GM18502 (cell line): ENCODE measurements at regions not wholly inside any gene's neighbourhood (a gene's known extent, or its start where the extent isn't known, plus 50 kb on each side); places are given as distances from the start of the nearest gene placed in this dataset.

Source experiments
- ATAC-seq: cut with Tn5 transposase; IDR thresholded peaks from one replicate; pipeline ENCODE4 v1.9.1; 2021; ENCODE audit warnings: mild to moderate bottlenecking; ENCODE audit not compliant: unreplicated experiment, poor library complexity

DNA sequence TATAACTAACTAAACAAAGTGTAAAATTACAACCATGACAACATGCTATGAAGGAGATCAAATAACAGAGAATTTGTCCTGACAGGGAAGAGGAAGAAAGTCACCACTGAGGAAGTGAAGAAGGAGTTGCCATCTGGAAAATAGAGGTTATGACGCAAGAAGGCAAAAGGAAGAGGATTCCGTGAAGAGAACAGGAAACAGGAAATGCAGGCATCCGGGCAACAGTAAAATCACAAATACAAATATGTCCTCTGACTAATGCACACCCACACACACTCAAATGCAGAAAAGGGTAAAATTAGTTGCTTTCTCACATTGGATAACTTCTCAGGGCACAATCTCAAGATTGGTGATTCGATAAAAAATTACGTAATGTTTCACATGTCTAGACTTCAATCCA lies 278.4 kb downstream of the TMX3 start:
- ATAC-seq: no peak

DNA sequence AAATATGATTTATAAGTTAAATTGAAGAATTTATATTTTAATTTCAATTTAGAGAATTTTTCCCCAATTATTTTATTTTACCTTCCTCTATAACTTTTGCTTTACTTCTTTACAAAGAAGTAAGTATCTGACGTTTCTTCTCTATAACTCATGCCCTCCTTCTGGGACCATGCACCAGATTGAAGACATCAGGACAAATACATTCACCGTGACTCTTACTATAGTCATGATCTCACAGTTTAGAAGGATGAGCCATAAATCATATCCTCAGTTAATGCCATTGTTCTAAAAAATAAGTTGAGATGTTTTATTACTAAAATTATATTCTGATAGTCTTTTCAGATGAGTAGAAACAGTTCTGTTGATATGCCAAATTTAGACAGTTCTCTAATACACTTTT lies 279.3 kb downstream of the TMX3 start:
- no peak for ATAC-seq

DNA sequence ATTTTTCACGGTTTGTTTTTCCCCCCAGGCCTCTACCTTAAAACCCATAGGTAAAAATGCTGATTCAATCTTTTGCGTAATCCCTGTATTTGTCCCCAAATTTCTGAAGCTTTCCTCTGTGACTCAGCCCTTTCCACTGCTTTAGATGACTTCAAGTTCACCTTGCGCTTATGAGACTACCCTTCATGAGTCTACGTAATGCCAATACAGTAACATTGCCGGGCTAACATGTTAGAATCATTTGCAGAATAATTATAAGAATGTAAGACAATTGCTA lies 283.0 kb downstream of the TMX3 start:
- ATAC-seq: no peak

DNA sequence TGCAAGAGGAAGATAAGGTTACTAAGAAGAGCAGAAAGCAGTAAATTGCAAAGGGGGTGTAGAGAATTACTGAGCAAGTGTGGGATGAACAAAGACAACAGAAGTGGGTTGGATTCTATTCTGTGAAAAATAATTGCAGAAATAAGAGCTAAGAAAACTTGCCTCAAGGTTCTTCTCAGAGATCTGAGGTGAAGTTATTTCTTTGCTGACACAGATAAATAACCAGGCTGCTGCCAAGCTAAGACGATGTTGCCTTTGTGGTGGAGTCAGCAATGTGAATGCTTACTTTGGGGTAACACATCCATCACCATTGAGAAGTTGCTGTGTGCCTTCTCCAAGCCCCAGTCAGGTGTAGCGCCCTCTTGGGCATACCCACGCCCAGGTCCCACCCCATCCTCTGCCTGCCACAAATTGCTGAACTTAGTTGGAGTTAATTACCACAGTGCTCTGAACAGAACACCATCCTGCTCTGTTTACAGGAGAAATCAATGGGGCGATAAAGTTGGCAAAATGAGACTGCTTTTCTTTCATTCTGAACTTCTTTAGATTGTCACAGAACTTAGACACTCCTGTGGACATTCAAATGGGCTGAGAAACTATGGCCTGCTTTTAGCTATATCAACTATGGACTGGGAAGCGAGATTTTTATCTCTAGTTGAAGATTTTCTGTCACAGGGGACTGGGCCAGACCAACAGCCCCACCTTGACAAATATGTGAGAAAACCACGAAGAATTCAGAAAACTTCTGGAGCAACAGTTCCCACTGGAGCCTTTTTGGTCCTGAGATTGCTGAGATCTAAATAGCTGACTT lies 283.6 kb downstream of the TMX3 start:
- ATAC-seq: no peak

DNA sequence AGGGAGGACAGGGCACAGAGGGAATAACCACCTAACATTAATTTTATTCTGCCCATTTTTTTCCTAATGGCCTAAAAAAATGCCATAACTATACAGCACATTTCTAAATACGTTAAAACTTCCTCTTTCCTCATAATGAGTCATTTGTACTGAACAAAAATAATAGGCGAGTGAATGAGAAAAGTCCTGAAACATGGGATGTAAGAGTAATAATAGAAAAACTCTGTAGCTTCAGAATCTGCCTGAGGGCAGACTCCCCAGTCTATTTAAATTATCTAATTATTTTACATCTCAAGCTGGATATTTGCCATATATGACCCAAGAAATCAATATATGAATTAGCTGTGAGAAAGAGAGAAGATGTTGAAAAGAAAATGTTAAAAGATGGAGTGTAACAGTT lies 285.1 kb downstream of the TMX3 start:
- no peak for ATAC-seq

DNA sequence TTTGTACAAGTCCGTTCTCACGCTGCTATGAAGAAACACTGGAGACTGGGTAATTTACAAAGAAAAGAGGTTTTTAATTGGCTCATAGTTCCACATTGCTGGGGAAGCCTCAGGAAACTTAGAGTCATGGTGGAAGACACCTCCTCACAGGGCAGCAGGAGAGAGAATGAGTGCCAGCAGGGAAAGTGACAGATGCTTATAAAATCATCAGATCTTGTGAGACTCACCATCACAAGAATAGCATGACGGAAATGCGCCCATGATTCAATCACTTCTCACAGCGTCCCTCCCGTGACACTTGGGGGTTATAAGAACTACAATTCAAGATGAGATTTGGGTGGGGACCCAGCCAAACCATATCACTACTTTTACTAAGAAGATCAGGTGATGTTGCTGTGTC lies 285.8 kb downstream of the TMX3 start:
- ATAC-seq: no peak

DNA sequence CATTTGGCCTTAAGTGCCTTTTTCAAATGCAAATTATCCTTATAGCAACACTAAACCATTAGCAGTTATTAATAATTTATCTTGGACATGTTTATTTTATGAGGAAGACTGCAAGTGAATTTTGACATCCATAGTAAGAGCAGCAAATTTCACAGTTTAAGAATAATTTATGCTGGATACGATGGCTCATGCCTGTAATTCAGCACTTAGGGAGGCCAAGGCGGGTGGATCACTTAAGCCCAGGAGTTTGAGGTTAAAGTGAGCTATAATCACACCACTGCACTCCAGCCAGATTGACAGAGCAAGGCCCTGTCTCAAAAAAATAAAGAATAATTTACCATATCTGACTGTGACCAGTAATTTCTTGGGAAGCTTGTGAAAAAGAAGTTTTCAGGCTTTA lies 286.2 kb downstream of the TMX3 start:
- no peak for ATAC-seq

DNA sequence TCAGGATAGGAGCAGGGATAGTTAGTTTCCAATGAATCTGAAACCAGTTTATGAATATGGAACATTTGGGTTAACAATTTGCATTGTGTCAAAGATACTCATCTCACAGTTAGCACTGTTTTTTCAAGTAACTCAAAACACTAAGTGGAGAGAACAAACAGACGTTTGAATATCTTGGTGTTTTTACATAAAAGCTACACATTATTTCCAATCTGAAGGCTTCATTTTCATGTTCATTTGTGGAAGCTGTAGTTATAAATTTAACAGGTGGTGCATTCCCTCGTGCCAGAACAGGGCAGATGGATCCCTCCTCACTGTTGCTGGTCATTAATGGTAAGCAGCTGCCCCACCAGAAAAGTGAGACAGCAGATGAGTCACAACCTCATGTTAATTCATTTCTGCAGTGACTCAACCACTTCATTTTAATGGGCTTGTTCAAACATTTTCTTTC lies 286.9 kb downstream of the TMX3 start:
- ATAC-seq: no peak

DNA sequence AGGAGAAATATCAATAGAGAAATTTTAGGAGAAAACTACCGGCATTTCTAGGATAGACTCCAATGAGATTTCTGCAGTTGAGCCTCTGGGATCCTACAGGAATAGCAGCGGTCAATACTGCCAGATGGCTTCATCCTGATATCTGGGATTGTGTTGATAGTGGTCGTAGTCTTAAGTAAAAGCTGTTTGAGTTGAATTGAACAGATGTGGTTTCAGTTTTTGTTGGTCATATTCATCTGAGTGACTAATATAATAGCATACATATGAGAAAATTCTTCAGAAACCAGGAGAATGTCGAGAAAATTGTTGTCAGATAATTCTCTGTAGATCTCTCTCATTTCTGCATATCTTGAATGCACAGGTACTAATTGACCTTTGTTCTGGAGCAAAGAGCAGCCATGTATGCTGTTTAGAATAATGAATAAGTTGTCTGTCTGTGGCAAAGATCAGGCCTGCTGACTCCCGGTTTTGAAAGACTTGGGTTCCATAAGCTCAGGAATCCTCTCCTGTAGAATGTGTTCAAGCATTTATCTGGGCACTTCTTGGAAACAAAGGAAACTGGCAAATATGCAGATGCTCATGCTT lies 288.1 kb downstream of the TMX3 start:
- ATAC-seq: no peak

DNA sequence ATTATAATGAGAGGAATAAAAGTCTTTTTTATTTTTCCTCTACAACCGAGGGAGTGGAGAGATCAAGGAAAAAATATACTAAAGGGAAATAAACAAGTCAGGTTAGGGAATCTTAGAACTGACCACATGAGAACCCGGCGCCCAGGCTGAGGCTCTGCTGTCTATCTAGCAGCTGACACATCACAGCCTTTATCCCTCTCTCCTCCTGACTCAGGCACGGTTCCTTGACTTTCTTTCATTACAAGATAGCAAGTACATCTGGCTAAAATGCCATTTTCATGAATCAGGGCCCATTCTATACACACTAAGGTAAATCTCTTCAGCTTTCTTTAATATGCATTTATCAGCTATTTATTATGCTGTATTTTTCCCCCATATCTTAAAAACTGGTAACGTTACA lies 296.0 kb downstream of the TMX3 start:
- no peak for ATAC-seq

DNA sequence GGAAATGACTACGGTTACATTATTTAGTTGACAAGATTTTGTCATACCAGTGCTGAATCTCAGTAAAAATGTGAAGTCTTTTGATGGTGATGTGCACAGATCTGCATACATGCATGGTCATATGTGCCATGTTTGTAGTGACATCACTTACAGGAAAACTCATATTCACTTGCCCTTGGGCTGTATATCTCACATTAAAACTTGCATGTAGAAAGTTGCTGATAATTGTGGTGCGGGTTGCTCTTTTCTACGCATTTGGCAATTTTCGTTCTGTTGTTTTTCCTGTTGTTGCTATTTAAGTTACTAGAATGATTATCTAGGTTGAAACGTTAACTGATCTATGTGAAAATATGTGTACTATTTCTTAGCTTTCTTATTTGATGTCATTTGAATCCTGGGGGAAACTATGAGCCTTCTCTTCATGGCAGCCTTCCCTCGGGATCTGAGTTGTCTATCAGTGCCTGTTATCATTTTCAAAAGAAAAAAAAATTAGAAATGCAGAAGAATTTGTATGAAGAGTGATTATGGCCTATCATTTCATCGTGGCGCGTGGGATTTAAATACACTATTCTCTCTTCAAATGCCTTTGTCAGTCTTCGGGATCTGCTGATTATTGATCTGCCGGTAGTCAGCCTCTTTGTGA lies 296.6 kb downstream of the TMX3 start:
- ATAC-seq: no peak

DNA sequence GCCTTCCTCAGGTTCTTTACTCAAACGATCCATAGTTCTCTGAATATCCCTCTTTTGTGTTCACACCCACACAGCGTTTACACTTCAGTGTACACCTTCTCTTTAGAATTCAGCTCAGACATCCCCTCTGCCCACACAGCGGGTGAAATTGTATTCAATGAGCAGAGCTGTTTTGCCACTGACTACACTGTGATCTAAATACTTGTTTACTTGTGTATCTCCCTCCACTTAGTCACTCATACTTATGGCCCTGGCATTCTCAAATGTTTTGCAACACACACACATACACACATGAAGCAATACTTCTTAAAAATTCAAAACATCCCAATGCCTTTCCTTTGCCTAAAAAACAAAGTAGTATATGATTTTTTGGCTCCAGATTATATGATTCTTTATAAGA lies 297.1 kb downstream of the TMX3 start:
- no peak for ATAC-seq

DNA sequence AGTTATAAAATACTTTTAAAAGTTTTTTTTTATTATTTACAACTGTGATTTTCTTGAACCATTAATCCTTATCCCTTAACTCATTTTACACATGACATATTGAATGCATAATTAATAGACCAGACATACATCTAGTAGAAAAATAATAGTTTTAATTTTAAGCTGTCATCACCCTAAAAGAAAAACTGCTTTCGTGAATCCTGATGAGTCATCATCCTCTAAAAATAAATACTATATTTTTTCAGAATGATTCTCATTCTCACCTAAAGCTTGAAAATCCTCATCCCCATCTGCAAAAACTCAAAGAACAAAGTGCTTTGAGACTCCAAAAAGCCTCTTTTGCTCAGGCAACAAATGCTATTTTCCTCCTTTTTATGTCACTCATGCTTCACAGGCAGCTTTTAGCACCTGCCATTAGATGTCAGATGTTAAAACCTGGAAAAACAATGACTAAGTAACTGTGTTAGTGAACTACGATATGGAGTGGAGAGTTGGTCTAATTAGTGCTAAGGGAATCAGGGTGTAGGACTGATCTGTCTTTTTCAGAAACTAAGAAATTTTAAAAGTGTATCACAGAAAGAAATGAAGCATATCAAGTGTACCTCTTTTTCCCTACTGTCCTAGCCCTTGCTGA lies 297.6 kb downstream of the TMX3 start:
- ATAC-seq: no peak

DNA sequence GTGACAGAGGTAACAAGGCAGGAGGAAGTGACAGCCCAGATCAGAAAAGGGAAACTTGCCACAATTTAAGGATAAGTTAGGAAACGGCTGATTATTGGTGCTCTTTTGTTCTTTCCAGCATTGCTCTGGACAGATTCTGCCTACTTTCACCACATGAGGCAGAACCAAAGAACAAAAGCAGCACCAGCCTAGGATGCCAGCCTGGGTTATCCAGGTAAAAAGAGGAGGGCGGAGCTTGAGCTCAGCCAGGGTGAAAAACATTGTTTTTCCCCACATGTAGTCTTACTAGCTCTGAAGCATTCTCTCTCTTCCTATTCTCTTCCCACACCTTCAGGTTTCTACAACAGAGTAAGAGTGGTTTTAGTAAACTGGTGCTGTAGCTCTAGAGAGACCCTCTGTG lies 300.5 kb downstream of the TMX3 start:
- ATAC-seq: no peak

DNA sequence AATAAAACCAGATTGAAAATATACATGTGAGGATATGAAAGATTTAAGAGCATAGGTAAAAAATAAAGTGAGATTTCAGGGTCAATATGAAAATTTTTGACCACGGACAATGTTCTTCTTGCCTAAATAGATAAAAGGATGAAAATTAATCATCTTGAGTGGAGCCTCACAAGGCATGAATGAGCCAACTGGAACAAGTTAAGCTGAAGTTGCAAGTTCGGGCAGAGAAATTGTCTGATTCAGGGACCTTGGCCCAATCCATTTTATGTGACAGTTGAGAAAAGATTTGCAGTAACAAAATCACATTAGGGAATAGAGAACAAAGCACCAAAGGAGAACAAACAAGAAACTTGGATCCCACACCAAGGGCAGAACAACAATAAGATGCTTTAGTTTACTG lies 305.3 kb downstream of the TMX3 start:
- ATAC-seq: no peak

DNA sequence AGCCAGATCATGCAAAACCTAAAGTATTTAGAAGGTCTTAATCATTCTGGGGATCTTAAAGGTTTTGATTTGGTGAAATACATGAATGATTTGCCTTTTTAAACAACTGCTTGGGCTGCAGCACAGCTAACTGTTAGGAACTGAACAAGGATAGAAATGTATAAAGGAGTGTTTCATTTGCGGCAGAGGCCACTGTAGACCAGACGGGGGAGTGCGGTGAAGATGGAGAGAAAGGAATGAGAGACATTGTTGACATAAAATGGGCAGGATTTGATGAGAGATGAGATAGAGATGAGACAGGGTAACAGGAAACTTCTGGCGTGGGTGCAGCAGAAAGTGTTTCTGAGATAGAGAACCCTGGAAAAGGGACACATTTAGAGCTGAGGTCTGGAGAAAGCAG lies 308.1 kb downstream of the TMX3 start:
- no peak for ATAC-seq

DNA sequence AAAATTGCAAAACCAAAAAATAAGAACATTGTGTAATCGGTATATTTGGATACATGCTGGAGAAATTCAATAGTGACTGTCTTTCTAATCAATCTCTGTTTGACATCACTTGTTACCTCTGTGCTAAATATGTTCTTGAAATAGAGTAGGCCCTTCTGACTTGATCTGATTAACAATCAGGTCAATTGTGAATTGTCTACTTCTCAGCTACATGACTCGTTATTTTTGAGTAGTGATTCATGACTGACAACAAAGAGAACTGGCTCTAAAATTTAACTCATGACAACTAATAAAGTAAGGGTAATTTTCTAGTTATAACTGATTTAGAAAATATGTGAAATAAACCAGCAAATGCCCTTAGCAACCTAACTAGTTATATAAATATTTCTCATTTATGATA lies 312.1 kb downstream of the TMX3 start:
- ATAC-seq: no peak

DNA sequence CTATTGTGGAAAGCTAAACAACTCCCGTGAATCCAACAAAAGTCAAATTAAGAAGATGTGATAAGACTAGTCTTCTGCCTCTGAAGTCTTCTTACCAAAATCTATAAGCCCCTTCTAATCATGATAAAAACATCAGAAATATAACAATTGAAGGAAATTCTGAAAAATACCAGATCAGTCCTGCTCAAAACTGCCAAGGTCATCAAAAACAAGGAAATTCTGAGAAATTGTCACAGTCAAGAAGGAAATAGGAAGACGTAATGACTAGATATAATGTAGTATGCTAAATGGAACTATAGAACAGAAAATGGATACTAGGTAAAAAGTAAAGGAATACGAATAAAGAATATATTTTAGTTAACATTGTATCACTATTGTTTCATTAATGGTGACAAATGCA lies 314.0 kb downstream of the TMX3 start:
- ATAC-seq: no peak

DNA sequence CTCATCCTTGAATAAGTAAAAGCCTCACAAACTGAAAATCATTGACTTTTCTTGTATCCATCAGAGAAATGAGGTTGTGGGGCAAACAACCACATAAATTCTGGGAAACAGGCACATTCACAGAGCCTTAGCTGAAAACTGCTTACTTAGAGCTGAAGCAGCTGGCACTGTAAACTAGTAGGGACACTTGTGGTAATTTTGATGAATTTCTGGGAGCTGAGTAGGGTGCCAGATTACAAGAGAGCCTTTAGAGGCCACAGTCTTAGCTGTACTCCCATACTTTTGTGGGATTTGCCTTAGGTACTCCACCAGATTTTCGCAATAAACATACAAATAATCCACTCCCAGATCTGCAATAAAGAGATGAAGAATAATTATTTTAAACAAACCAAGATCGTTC lies 315.2 kb downstream of the TMX3 start:
- ATAC-seq: no peak

DNA sequence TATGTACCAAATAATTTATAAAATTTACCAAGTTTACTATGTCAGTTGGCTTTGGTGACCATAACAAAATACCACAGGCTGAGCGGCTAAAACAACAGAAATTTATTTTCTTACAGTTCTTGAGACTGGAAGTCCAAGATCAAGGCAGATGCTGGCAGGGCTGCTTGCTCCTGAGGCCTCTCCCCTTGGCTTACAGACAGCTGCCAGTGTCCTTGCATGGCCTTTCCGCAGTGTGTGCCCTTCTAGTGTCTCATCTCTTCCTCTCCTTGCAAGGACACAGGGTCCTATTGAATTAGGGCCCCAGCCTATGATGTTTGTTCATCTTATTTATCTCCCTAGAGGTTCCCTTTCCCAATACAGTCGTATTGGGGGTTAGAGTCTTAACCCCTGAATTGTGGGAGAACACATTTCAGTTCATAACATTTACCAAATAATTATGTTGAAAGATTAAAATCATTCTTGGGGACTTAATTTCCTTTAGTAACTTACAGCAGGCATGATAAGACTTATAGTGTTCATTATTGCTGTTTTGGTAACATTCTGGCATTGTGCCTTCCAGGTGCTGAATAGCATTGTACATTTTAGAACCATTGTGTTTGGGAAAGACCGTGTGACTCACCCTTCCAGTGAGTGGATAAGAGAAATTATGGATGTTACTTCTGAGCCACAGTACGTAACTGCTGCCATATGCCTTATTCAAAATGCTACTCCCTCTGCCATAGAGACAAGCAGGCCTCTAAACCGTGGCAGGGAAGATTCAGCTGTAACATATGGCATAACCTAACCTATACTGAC lies 317.5 kb downstream of the TMX3 start:
- no peak for ATAC-seq

DNA sequence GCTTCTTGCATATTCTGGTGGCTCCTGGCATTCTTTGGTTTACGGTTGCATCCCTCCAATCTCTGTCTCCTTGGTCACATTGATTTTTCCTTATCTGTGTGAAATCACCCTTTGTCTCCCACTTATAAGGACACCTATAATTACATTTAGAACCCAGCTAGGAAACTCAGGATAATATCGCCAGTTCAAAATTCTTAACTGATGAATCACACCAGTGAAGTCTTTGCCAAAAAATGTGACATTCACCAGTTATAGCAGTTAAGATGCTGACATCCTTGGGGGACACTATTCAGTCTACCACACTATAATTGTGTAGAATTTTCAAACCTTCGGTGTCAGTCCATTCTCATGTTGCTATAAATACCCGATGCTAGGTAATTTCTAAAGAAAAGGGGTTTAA lies 320.2 kb downstream of the TMX3 start:
- no peak for ATAC-seq
